NT2/D1 (cell line): ENCODE measurements at regions not wholly inside any gene's neighbourhood (a gene's known extent, or its start where the extent isn't known, plus 50 kb on each side); places are given as distances from the start of the nearest gene placed in this dataset.

Experiments used
- DNase-seq: peaks from one replicate; pipeline ENCODE4 v3.0.0-alpha.2; 2011; ENCODE audit warnings: low read depth, low spot score
- H3K27me3 ChIP-seq: 2 replicates; pipeline ENCODE4 v1.6.0; 2011; ENCODE audit warnings: mild to moderate bottlenecking; ENCODE audit not compliant: insufficient read length, insufficient read depth
- H3K36me3 ChIP-seq: 2 replicates; pipeline ENCODE4 v1.6.1; 2011; ENCODE audit warnings: mild to moderate bottlenecking, low read length, mixed read lengths; ENCODE audit not compliant: insufficient read depth, insufficient read length
- H3K4me1 ChIP-seq: 2 replicates; pipeline ENCODE4 v1.5.1; 2011; ENCODE audit not compliant: insufficient read depth, insufficient read length
- H3K4me3 ChIP-seq: 2 replicates; pipeline ENCODE4 v1.5.1; 2011; ENCODE audit warnings: low read depth; ENCODE audit not compliant: insufficient read length
- H3K9ac ChIP-seq: 2 replicates; pipeline ENCODE4 v1.6.0; 2011; ENCODE audit warnings: low read depth; ENCODE audit not compliant: insufficient read length
- H3K9me3 ChIP-seq: 2 replicates; pipeline ENCODE4 v1.5.1; 2011; ENCODE audit warnings: mild to moderate bottlenecking, low read length; ENCODE audit not compliant: insufficient read depth
- SUZ12 ChIP-seq: IDR thresholded peaks from 2 replicates; pipeline ENCODE4 v1.6.1; 2011; ENCODE audit not compliant: insufficient read length, insufficient read depth; ENCODE audit errors: extremely low read depth
- YY1 ChIP-seq: IDR thresholded peaks from 2 replicates; pipeline ENCODE4 v1.6.1; 2011; ENCODE audit not compliant: insufficient read length, insufficient read depth
- ZNF274 ChIP-seq: IDR thresholded peaks from 2 replicates; pipeline ENCODE4 v1.6.1; 2011; ENCODE audit warnings: mild to moderate bottlenecking, low read depth, low read length

- DNase-seq = no peak
- Histone ChIP-seq H3K9ac (no peak overlapping the region), H3K4me3 (no peak overlapping the region), H3K9me3 (no peaks in the 10 kb centered on the region), H3K4me1 (peaks cover 5% of the 10 kb centered on the region), H3K36me3 (no peaks in the 10 kb centered on the region), H3K27me3 (peaks cover 4% of the 10 kb centered on the region)
- TF ChIP-seq SUZ12 (no peak), YY1 (no peak), ZNF274 (no peak)
These were observed 295.6 kb downstream of the ZNF536 start for GRCh38 chr19:30667746-30668145.

- Histone ChIP-seq H3K4me1 (peaks cover 5% of the 10 kb centered on the region), H3K9me3 (no peaks in the 10 kb centered on the region), H3K27me3 (peaks cover 4% of the 10 kb centered on the region), H3K36me3 (no peaks in the 10 kb centered on the region), H3K4me3 (no peak overlapping the region), H3K9ac (no peak overlapping the region)
- no peak for TF ChIP-seq ZNF274
- no peak for TF ChIP-seq YY1
- no peak for TF ChIP-seq SUZ12
- no peak for DNase-seq
These were observed 295.0 kb downstream of the ZNF536 start for GRCh38 chr19:30667227-30667626.

- Histone ChIP-seq H3K4me3 (no peak overlapping the region), H3K9ac (no peak overlapping the region), H3K27me3 (peaks cover 4% of the 10 kb centered on the region), H3K36me3 (no peaks in the 10 kb centered on the region), H3K4me1 (peaks cover 5% of the 10 kb centered on the region), H3K9me3 (no peaks in the 10 kb centered on the region)
- TF ChIP-seq SUZ12 = no peak
- no peak for TF ChIP-seq ZNF274
- TF ChIP-seq YY1 = no peak
- DNase-seq = peak; percentile 20
These were observed 294.2 kb downstream of the ZNF536 start for GRCh38 chr19:30666301-30666803.

GRCh38 chr19:30665449-30665848, 293.3 kb downstream of the ZNF536 start:
- Histone ChIP-seq H3K4me1 (peaks cover 5% of the 10 kb centered on the region), H3K27me3 (peaks cover 4% of the 10 kb centered on the region), H3K9ac (no peak overlapping the region), H3K9me3 (no peaks in the 10 kb centered on the region), H3K36me3 (no peaks in the 10 kb centered on the region), H3K4me3 (no peak overlapping the region)
- TF ChIP-seq ZNF274 = no peak
- no peak for TF ChIP-seq YY1
- no peak for TF ChIP-seq SUZ12
- DNase-seq = no peak

- H3K4me1 ChIP-seq = peaks cover 2% of the 10 kb centered on the region
- no peak overlapping the region for H3K9ac ChIP-seq
- no peaks in the 10 kb centered on the region for H3K9me3 ChIP-seq
- H3K27me3 ChIP-seq = peaks cover 1% of the 10 kb centered on the region
- no peaks in the 10 kb centered on the region for H3K36me3 ChIP-seq
- H3K4me3 ChIP-seq = no peak overlapping the region
- no peak for DNase-seq
- no peak for TF ChIP-seq ZNF274
- no peak for TF ChIP-seq YY1
- no peak for TF ChIP-seq SUZ12
These were observed 291.5 kb downstream of the ZNF536 start for GRCh38 chr19:30663611-30664174.

GRCh38 chr19:30662211-30662861, 290.2 kb downstream of the ZNF536 start:
- H3K9ac ChIP-seq = no peak overlapping the region
- no peaks in the 10 kb centered on the region for H3K27me3 ChIP-seq
- TF ChIP-seq ZNF274 = no peak
- no peak for TF ChIP-seq YY1
- TF ChIP-seq SUZ12 = no peak
- no peaks in the 10 kb centered on the region for H3K9me3 ChIP-seq
- DNase-seq = no peak
- H3K4me3 ChIP-seq = no peak overlapping the region
- H3K4me1 ChIP-seq = peaks cover 2% of the 10 kb centered on the region
- no peaks in the 10 kb centered on the region for H3K36me3 ChIP-seq

- no peak for TF ChIP-seq SUZ12
- TF ChIP-seq ZNF274 = no peak
- no peak for TF ChIP-seq YY1
- Histone ChIP-seq H3K9me3 (no peaks in the 10 kb centered on the region), H3K4me1 (peaks cover 2% of the 10 kb centered on the region), H3K9ac (no peak overlapping the region), H3K27me3 (no peaks in the 10 kb centered on the region), H3K4me3 (no peak overlapping the region), H3K36me3 (no peaks in the 10 kb centered on the region)
- no peak for DNase-seq
These were observed 287.5 kb downstream of the ZNF536 start for GRCh38 chr19:30659638-30660037.
